Left colon (tissue), 2 donors: ENCODE measurements at regions not wholly inside any gene's neighbourhood (a gene's known extent, or its start where the extent isn't known, plus 50 kb on each side); places are given as distances from the start of the nearest gene placed in this dataset.
"Not testable (repeated sequence)": the region's sequence is repeated elsewhere in the genome, so short reads cannot be mapped to it uniquely, and the experiment has no call there.

Source experiments
- ATAC-seq: fragments of 200-7000 bp; cut with Tn5 transposase; one replicate; pipeline ENCODE4 v1.9.1; 2020; ENCODE audit warnings: mild to moderate bottlenecking, moderate library complexity
- DNase-seq, 2 donors: peaks; one replicate each; pipeline ENCODE4 v3.0.0-alpha.2; 2020
- intact Hi-C, 2 donors: fragments of 100-400 bp; cut with DNase I in 1 of 2; cut with micrococcal nuclease in 1 of 2; formaldehyde crosslinking; loops; one replicate each; pipeline versions ENCODE4 v1.11.2 to v1.14.0; 2022; cut with DNase I, micrococcal nuclease
- donor health status: DM: no; HTN: no; CAD: no.
- donor health status: DM: yes; HTN: yes; CAD: no.

DNA sequence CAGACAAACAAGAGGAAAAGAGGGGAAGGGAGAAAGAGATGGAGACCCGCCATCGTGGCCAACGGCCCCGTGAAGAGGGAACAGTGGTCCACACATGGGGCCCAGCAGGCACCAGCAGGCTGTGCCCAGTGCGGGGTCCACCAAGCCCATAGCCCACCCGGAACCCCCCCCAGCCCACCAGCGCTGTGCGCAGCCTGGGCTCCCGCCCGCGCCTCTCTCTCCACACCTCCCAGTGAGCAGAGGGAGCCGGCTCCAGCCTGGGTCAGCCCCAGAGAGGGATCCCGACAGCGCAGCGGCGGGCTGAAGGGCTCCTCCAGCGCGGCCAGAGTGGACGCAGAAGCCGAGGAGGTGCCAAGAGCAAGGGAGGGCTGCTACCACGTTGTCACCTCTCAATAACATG, 105.0 kb upstream of the TMTC1 start:
- ATAC-seq, result no peak
- DNase-seq, result no peak
- intact Hi-C loops, result loop anchor here in 1 of 2 donors (10.0 kb wide), 1 partner anchor 886 kb away; no protein-coding TSS in a partner anchor

GRCh38 chr12:29884957-29885356, 101.2 kb upstream of the TMTC1 start:
- not testable (repeated sequence) for ATAC-seq, DNase-seq
- intact Hi-C loops, result loop anchor here in 1 of 2 donors (10.0 kb wide), 1 partner anchor 890 kb away; no protein-coding TSS in a partner anchor

- intact Hi-C loops, result loop anchor here in 1 of 2 donors (10.0 kb wide), 1 partner anchor 891 kb away; no protein-coding TSS in a partner anchor
- DNase-seq (no peak), ATAC-seq (no peak)
Measured at GRCh38 chr12:29883941-29884554, 100.3 kb upstream of the TMTC1 start.

GRCh38 chr12:29883525-29883924, 99.8 kb upstream of the TMTC1 start:
- no peak for DNase-seq
- intact Hi-C loops, result loop anchor here in 1 of 2 donors (10.0 kb wide), 1 partner anchor 891 kb away; no protein-coding TSS in a partner anchor
- no peak for ATAC-seq

DNA sequence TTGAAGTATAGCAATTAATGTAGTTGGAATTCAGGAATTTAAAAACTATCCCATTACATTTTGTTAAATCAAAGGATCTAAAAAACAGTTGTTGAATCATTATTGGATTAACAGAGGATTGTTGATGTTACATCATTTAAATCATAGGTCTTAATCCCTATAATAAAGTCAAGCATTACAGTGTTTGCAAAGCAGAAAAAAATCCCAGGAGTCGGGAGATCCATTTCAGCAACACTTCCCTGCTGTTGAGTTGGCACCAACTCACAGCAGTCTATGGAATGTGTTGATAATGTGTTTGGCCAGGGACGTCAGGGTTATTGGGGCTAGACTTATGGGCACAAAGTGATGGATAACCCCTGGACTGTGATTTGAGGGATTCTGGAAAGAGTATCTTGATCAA, 99.1 kb upstream of the TMTC1 start:
- no peak for DNase-seq
- no peak for ATAC-seq
- intact Hi-C loops, result loop anchor here in 1 of 2 donors (10.0 kb wide), 1 partner anchor 892 kb away; no protein-coding TSS in a partner anchor

DNA sequence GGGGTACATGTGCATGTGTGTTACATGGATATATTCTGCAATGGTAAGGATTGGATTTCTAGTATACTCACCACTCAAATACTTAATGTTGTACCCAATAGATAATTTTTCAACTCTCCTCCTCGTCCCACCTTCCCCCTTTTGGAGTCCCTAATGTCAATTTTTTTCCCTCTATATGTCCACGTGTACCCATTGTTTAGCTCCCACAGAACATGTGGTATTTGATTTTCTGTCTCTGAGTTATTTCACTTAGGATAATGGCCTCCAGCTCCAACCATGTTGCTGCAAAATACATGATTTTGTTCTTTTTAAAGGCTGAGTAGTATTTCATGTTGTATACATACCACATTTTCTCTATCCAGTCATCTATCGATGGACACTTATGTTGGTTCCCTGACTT, 97.2 kb upstream of the TMTC1 start:
- intact Hi-C loops, result loop anchor here in 1 of 2 donors (10.0 kb wide), 1 partner anchor 894 kb away; no protein-coding TSS in a partner anchor
- DNase-seq (no peak), ATAC-seq (no peak)

DNA sequence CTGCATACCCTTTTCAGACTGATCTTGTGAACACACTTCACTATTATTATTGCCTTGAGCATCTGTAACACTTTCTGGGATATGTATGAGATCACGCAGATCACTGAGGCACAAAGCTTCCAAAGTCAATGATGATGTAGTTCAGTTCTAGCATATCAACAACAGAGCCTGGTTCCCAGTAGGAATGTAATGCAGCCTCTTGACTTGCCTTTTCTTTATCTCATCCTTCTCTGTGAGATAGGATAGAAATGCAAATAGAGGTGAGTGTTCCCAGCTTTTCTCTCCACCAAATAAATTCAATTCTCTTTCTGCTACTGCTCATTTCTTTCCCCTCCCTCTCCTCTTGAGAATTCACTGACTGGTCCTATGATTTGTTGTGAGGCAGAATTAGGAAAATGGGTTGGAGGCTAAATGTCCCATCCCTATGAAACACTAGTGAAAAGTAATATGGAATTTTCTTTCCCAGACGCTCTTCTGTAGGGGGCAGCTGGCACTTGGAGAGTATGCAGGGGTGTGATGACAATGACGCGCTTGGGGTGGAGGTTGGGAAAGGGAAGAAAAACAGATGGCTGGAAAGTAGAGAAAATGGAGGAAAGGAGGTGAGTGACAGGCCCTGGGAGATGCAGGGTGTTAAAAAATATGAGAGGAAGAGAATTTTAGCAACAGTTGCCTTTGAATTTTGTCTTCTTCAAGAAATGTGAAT, 96.0 kb upstream of the TMTC1 start:
- ATAC-seq (no peak), DNase-seq (no peak)
- intact Hi-C loops, result loop anchor here in 1 of 2 donors (10.0 kb wide), 1 partner anchor 895 kb away; no protein-coding TSS in a partner anchor

DNA sequence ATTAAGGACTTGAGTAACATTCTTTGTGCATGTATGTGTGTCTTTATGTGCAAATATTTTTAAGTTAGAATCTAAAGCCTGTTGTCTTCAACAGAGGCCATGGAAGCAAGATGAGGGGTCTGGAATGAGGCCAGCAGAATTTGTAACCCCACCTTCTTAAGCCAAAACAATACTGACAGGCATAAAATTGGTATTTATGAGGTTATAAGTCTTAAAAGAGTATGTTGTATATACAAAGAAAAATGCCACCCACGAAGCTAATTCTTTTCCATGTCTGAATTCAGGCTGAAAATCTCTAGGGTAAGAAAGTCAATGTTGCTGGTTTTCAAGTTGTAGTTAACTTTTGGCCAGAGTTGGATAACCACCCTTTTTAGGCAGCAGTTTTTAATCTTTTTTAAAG, 86.2 kb upstream of the TMTC1 start:
- DNase-seq (no peak), ATAC-seq (no peak)
- intact Hi-C loops, result no loop called here

DNA sequence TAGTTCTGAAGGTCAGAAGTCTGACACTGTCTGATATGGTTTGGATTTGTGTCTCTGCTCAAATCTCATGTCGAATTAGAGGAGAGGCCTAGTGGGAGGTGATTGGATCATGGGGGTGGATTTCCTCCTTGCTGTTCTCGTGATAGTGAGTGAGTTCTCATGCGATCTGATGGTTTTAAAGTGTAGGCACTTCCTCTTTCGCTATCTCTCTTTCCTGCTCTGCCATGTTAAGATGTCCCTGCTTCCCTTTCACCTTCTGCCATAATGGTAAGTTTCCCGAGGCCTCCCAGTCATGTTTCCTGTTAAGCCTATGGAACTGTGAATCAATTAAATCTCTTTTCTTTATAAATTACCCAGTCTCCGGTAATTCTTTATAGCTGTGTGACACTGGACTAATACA, 84.1 kb upstream of the TMTC1 start:
- DNase-seq, result no peak
- ATAC-seq, result no peak
- intact Hi-C loops, result no loop called here

DNA sequence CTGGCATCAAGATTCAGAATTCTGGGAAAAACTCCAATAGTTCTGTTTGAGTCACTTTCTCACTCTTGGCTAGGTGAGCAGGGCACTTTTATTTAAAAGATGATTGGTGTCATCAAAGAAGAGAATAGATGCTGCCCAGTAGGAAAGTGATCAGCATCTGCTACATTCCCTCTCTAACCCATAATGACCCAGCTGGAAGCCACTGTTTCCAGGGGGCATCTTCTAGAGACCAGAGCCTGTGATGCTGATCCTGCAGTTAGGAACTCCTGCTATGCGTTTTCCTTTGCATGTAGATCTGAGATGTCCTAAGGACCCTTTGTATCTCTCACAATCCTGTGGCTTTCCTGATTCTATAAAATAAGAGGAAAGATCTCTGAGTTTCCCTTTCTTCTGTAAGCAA, 79.9 kb upstream of the TMTC1 start:
- intact Hi-C loops, result no loop called here
- ATAC-seq (no peak), DNase-seq (no peak)

DNA sequence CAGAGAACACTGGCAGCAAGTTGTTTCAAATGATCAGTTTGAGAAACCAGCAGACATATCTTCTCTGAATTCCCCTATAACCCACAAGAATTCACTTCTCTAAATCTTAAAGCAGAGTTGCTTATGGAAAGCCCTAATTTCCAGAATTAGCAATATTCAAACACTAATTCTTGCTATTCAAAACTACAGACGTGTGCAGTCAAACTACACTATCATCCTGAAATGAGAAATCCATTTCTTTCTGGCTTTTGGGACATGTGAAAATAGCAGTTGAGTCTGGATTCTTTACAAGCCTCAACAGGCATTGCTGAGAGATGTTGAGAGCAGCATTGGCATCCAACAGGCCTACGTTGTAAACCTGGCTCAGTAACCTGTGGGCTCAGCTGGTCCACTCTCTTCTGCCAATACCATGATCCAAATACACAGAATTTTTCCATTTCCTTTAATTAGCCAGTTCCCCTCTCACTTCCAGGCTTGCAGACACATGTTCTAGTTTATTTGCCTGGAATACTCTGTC, 74.6 kb upstream of the TMTC1 start:
- ATAC-seq (no peak), DNase-seq (no peak)
- intact Hi-C loops, result no loop called here

- DNase-seq, result no peak
- intact Hi-C loops, result no loop called here
- ATAC-seq, result no peak
Measured at GRCh38 chr12:29847246-29847645, 63.5 kb upstream of the TMTC1 start.

DNA sequence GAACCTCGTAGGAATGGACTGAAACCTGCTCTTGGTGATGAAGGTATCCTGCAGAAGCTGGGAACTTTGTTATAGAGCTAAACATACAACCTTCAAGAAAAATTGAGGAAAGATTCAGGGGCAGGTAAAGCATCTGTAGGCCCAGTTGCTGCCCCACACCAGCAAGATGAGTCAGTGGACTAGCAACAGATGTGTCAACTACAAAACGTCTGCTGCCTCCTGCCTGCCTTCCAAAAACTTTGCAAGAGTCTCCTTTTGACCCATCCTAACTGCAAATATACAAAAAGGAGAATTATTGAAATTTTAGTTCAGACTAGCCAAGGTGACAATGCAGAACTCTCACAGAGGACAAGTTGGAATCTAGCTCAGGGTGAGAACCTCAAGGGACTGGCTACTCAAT, 60.9 kb upstream of the TMTC1 start:
- no peak for DNase-seq
- intact Hi-C loops, result no loop called here
- no peak for ATAC-seq

- no peak for DNase-seq
- no peak for ATAC-seq
- intact Hi-C loops, result no loop called here
Measured at GRCh38 chr12:29843036-29843435, 59.3 kb upstream of the TMTC1 start.

DNA sequence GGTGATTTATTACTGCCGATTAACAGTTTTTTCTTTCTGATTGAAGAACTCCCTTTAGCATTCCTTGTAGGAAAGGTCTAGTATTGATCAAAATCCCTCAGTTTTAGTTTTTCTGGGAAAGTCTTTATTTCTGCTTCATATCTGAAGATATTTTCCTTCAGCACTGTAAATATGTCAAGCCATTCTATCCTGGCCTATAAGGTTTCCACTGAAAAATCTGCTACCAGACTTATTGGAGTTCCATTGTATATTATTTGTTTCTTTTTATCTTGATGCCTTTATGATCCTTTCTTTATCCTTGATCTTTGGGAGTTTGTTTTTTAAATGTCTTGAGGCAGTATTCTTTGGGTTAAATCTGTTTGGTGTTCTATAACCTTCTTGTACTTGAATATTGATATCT, 55.0 kb upstream of the TMTC1 start:
- no peak for DNase-seq
- intact Hi-C loops, result no loop called here
- ATAC-seq, result no peak
